ENCODE measurements at regions not wholly inside any gene's neighbourhood (a gene's known extent, or its start where the extent isn't known, plus 50 kb on each side); places are given as distances from the start of the nearest gene placed in this dataset.

DNA sequence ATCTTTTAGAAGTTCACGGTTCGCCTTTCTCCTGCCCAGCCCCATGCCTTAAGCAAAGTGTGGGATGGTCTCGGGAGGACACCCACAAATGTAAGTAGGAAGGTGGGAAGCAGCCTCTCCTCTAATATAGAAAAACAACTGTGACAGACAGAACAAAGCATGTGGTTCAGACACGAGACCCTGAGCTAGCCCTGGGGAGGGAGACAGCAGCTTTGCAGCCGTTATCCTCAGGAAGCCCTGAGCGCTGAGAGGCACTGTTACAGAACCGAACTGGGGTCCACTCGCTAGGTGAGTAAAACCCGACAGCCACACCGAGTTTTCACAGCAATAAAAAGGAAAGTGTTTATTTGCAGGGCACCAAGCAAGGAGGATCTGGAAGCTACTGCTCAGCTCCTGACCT is 210.6 kb downstream of the UQCRFS1 start:
- no peak for DNase-seq (ENCODE audit: low read depth, low spot score)
- ChIA-PET CTCF (no interaction called here), POLR2A (no interaction called here)
- intact Hi-C loops (cut with micrococcal nuclease), result no loop called here
- Histone ChIP-seq H3K9me1 (replicated peaks; ENCODE audit: control insufficient read depth, extremely low read depth, insufficient read depth, low read length) (no peaks in the 10 kb centered on the region), H3K4me3 (replicated peaks in 1 of 3; ENCODE audit: insufficient read depth in 1 of 3, low read depth in 1 of 3, low read length in 3 of 3) (no peak overlapping the region), H3K4me2 (ENCODE audit: insufficient read depth, low read length) (no peak overlapping the region), H3K9me3 (replicated peaks; ENCODE audit: control insufficient read depth, insufficient read depth, low read length) (peaks cover 5% of the 10 kb centered on the region), H3K27ac (ENCODE audit: insufficient read depth, low read depth, low read length) (no peak overlapping the region), H3K27me3 (ENCODE audit: control insufficient read depth in 2 of 2, insufficient read depth in 2 of 2, low read length in 2 of 2) (no peaks in the 10 kb centered on the region), H3K4me1 (ENCODE audit: control insufficient read depth, extremely low read depth, insufficient read depth, low read length) (no peaks in the 10 kb centered on the region), H3K79me2 (ENCODE audit: control insufficient read depth, insufficient read depth, low read length) (no peaks in the 10 kb centered on the region), H3K9ac (replicated peaks; ENCODE audit: extremely low read depth, insufficient read depth, low read length) (no peak overlapping the region), H2AFZ (ENCODE audit: low read depth, low read length) (no peak overlapping the region), H4K20me1 (replicated peaks; ENCODE audit: control insufficient read depth, extremely low read depth, insufficient read depth, low read length) (no peaks in the 10 kb centered on the region), H3K36me3 (ENCODE audit: control insufficient read depth in 2 of 2, extremely low read depth in 1 of 2, insufficient read depth in 2 of 2, low read length in 2 of 2) (no peaks in the 10 kb centered on the region)
- dilution Hi-C loops (cut with MboI; ENCODE audit: extremely low pct_ligation_motif_present, low sequenced_read_pairs), result no loop called here
- BruUV-seq (replicated peaks), result no TSS peak
- TF ChIP-seq FOS (IDR thresholded peaks at IDR 0.05; ENCODE audit: borderline replicate concordance, insufficient read depth, low read length) (no peak), GATA2 (IDR thresholded peaks at IDR 0.05; ENCODE audit: insufficient read depth, insufficient read length, low read depth, low read length) (no peak), POLR2AphosphoS5 (IDR thresholded peaks at IDR 0.05; ENCODE audit: insufficient read depth, low read depth, low read length) (no peak), JUN (IDR thresholded peaks at IDR 0.05; ENCODE audit: borderline replicate concordance, insufficient read depth, insufficient read length, low read depth) (no peak), MYC (IDR thresholded peaks at IDR 0.05; ENCODE audit: low read depth, low read length) (no peak), MAX (IDR thresholded peaks at IDR 0.05; ENCODE audit: insufficient read depth, insufficient read length) (no peak), POLR2A (IDR thresholded peaks at IDR 0.05; ENCODE audit: low read depth, low read length) (no peak), EZH2 (IDR thresholded peaks at IDR 0.05; ENCODE audit: borderline replicate concordance, low read depth, low read length, severe bottlenecking) (no peak)
- TF ChIP-seq, protein P1, sequence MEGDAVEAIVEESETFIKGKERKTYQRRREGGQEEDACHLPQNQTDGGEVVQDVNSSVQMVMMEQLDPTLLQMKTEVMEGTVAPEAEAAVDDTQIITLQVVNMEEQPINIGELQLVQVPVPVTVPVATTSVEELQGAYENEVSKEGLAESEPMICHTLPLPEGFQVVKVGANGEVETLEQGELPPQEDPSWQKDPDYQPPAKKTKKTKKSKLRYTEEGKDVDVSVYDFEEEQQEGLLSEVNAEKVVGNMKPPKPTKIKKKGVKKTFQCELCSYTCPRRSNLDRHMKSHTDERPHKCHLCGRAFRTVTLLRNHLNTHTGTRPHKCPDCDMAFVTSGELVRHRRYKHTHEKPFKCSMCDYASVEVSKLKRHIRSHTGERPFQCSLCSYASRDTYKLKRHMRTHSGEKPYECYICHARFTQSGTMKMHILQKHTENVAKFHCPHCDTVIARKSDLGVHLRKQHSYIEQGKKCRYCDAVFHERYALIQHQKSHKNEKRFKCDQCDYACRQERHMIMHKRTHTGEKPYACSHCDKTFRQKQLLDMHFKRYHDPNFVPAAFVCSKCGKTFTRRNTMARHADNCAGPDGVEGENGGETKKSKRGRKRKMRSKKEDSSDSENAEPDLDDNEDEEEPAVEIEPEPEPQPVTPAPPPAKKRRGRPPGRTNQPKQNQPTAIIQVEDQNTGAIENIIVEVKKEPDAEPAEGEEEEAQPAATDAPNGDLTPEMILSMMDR (IDR thresholded peaks at IDR 0.05; ENCODE audit: extremely low read depth in 1 of 2, insufficient read depth in 1 of 2, low read depth in 1 of 2, low read length in 2 of 2), result no peak
- no peak for FAIRE-seq

Data from endothelial cell of umbilical vein (primary cell).